ENCODE measurements at regions not wholly inside any gene's neighbourhood (a gene's known extent, or its start where the extent isn't known, plus 50 kb on each side); places are given as distances from the start of the nearest gene placed in this dataset.

DNA sequence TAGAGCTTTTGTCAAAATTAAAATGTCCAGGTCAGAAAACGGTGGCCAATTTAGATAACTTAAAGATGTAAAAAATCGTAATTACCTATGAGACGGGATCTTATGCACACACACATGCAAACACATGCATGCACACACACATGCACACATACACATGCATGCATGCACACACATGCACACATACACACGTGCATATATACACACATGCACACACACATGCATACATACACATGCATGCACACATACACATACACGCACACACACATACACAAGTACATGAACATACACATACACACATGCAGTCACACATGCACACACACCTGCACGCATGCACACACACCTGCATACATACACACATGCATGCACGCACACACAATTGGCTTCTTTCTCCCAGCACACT is 362.0 kb downstream of the IRX1 start:
- H3K9me3 ChIP-seq (replicated peaks; ENCODE audit: control insufficient read depth, insufficient read depth, low read length) = peaks cover 2% of the 10 kb centered on the region
- H4K20me1 ChIP-seq (replicated peaks; ENCODE audit: control insufficient read depth, extremely low read depth, insufficient read depth, low read length) = no peaks in the 10 kb centered on the region
- no peaks in the 10 kb centered on the region for H3K4me1 ChIP-seq (ENCODE audit: control insufficient read depth, extremely low read depth, insufficient read depth, low read length)
- no peak overlapping the region for H3K9ac ChIP-seq (replicated peaks; ENCODE audit: extremely low read depth, insufficient read depth, low read length)
- TF ChIP-seq POLR2AphosphoS5 (IDR thresholded peaks at IDR 0.05; ENCODE audit: insufficient read depth, low read depth, low read length) = no peak
- TF ChIP-seq JUN (IDR thresholded peaks at IDR 0.05; ENCODE audit: borderline replicate concordance, insufficient read depth, insufficient read length, low read depth) = no peak
- no peak for TF ChIP-seq EZH2 (IDR thresholded peaks at IDR 0.05; ENCODE audit: borderline replicate concordance, low read depth, low read length, severe bottlenecking)
- no peak for TF ChIP-seq GATA2 (IDR thresholded peaks at IDR 0.05; ENCODE audit: insufficient read depth, insufficient read length, low read depth, low read length)
- no peak for TF ChIP-seq MYC (IDR thresholded peaks at IDR 0.05; ENCODE audit: low read depth, low read length)
- no peak for TF ChIP-seq POLR2A (IDR thresholded peaks at IDR 0.05; ENCODE audit: low read depth, low read length)
- no peak for TF ChIP-seq MAX (IDR thresholded peaks at IDR 0.05; ENCODE audit: insufficient read depth, insufficient read length)
- no peak for TF ChIP-seq CTCF (IDR thresholded peaks at IDR 0.05; ENCODE audit: extremely low read depth in 1 of 2, insufficient read depth in 1 of 2, low read depth in 1 of 2, low read length in 2 of 2)
- TF ChIP-seq FOS (IDR thresholded peaks at IDR 0.05; ENCODE audit: borderline replicate concordance, insufficient read depth, low read length) = no peak
- DNase-seq (ENCODE audit: low read depth, low spot score) = no peak
- H3K36me3 ChIP-seq (ENCODE audit: control insufficient read depth in 2 of 2, extremely low read depth in 1 of 2, insufficient read depth in 2 of 2, low read length in 2 of 2) = no peaks in the 10 kb centered on the region
- H3K27ac ChIP-seq (ENCODE audit: insufficient read depth, low read depth, low read length) = no peak overlapping the region
- dilution Hi-C loops (cut with MboI; ENCODE audit: extremely low pct_ligation_motif_present, low sequenced_read_pairs) (no loop called here), intact Hi-C loops (cut with micrococcal nuclease) (no loop called here)
- H3K27me3 ChIP-seq (ENCODE audit: control insufficient read depth in 2 of 2, insufficient read depth in 2 of 2, low read length in 2 of 2) = no peaks in the 10 kb centered on the region
- H3K79me2 ChIP-seq (ENCODE audit: control insufficient read depth, insufficient read depth, low read length) = no peaks in the 10 kb centered on the region
- no peak for FAIRE-seq
- no peaks in the 10 kb centered on the region for H3K9me1 ChIP-seq (replicated peaks; ENCODE audit: control insufficient read depth, extremely low read depth, insufficient read depth, low read length)
- POLR2A ChIA-PET = no interaction called here
- H3K4me2 ChIP-seq (ENCODE audit: insufficient read depth, low read length) = no peak overlapping the region
- no peak overlapping the region for H2AFZ ChIP-seq (ENCODE audit: low read depth, low read length)
- H3K4me3 ChIP-seq (replicated peaks in 1 of 3; ENCODE audit: insufficient read depth in 1 of 3, low read depth in 1 of 3, low read length in 3 of 3) = no peak overlapping the region
- BruUV-seq (replicated peaks) = no TSS peak
- CTCF ChIA-PET = no interaction called here
